ENCODE measurements at regions not wholly inside any gene's neighbourhood (a gene's known extent, or its start where the extent isn't known, plus 50 kb on each side); places are given as distances from the start of the nearest gene placed in this dataset.

- TF ChIP-seq CTCF (IDR thresholded peaks at IDR 0.05; ENCODE audit: low read length) (no peak), EZH2 (optimal IDR thresholded peaks at IDR 0.05; ENCODE audit: low read depth, low read length) (no peak), EZH2phosphoT487 (IDR thresholded peaks at IDR 0.05; ENCODE audit: low read length) (no peak)
These were observed 53.9 kb upstream of the EPC2 start for GRCh38 chr2:148590612-148591011.

All from MM.1S (cell line).